ENCODE measurements at regions not wholly inside any gene's neighbourhood (a gene's known extent, or its start where the extent isn't known, plus 50 kb on each side); places are given as distances from the start of the nearest gene placed in this dataset.

DNA sequence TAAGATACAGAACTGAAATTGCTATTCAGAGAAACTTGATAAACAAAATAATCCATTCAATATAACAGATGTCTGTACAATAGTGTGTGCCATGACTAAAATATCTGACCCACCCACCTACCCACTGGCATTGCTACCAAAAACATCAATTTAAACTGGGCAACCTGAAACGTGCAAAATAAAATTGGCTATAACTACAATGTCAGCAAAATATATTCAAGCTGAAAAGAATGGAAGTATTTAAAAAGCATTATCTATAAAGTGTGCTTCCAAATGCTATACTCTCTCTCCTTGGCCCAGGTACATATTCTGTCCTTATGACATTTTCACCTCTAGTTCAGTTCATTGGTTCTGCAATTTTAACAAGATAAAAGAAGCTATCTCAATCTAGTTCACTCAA, 379.6 kb upstream of the ATP11B start (continued):
- TF ChIP-seq, protein P1, sequence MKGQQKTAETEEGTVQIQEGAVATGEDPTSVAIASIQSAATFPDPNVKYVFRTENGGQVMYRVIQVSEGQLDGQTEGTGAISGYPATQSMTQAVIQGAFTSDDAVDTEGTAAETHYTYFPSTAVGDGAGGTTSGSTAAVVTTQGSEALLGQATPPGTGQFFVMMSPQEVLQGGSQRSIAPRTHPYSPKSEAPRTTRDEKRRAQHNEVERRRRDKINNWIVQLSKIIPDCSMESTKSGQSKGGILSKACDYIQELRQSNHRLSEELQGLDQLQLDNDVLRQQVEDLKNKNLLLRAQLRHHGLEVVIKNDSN (IDR thresholded peaks at IDR 0.05; ENCODE audit: borderline replicate concordance, low read depth), result no peak
- no peak for TF ChIP-seq SMC3 (IDR thresholded peaks at IDR 0.05; ENCODE audit: low read depth, low read length)
- TF ChIP-seq JUND (IDR thresholded peaks at IDR 0.05), result no peak

DNA sequence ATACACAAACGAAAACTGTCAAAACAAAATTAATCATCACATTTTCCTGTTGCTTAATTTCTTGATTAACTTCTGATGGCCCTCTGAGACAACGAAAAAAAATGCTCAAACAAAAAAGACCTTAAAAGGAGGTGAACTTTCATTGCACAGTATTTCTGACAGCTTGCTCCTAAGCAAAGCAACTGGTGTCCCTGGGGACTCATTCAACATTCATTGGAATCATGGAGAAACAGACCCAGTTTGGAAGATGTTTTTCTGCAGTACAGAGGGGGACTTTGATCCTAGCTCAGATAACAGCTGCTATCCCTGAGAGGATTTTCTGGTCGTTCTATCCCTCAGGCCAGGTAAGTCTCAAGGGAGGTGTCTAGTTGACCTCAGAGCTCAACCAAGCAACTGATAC, 378.7 kb upstream of the ATP11B start:
- no peak overlapping the region for H3K27ac ChIP-seq (ENCODE audit: low read depth in 2 of 2, low read length in 1 of 2)
- no peaks in the 10 kb centered on the region for H3K27me3 ChIP-seq (ENCODE audit: insufficient read depth)
- H4K20me1 ChIP-seq (ENCODE audit: insufficient read depth), result no peaks in the 10 kb centered on the region
- no peaks in the 10 kb centered on the region for H3K9me3 ChIP-seq
- no peaks in the 10 kb centered on the region for H3K9me2 ChIP-seq
- H2AFZ ChIP-seq (ENCODE audit: low read depth), result no peak overlapping the region
- H3K4me1 ChIP-seq (ENCODE audit: control insufficient read depth in 1 of 2, insufficient read depth in 2 of 2, low read depth in 1 of 2, low read length in 1 of 2), result no peaks in the 10 kb centered on the region
- H3F3A ChIP-seq (replicated peaks; ENCODE audit: insufficient read depth), result no peaks in the 10 kb centered on the region
- POLR2A ChIA-PET, result no interaction called here
- 20% methylated on average over 3 of the region's 3 CpGs for WGBS (ENCODE audit: low lambda C conversion rate)
- CTCF ChIA-PET, result interaction anchor here (0.6 kb wide), 1 partner anchor 1876 kb away, joined by 3 read pairs; no protein-coding TSS in a partner anchor
- no peaks in the 10 kb centered on the region for H3K36me3 ChIP-seq (replicated peaks in 1 of 2; ENCODE audit: control insufficient read depth in 1 of 2, insufficient read depth in 2 of 2, low read length in 1 of 2)
- no peak overlapping the region for H3K4me3 ChIP-seq (ENCODE audit: low read depth in 2 of 2, low read length in 1 of 2)
- TF ChIP-seq, protein P2, sequence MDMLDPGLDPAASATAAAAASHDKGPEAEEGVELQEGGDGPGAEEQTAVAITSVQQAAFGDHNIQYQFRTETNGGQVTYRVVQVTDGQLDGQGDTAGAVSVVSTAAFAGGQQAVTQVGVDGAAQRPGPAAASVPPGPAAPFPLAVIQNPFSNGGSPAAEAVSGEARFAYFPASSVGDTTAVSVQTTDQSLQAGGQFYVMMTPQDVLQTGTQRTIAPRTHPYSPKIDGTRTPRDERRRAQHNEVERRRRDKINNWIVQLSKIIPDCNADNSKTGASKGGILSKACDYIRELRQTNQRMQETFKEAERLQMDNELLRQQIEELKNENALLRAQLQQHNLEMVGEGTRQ (IDR thresholded peaks at IDR 0.05; ENCODE audit: borderline replicate concordance, low read depth, low read length), result no peak
- no peak overlapping the region for H3K9ac ChIP-seq
- DNase-seq, result no peak
- H3K4me2 ChIP-seq, result no peak overlapping the region
- no peaks in the 10 kb centered on the region for H3K79me2 ChIP-seq (ENCODE audit: insufficient read depth)

DNA sequence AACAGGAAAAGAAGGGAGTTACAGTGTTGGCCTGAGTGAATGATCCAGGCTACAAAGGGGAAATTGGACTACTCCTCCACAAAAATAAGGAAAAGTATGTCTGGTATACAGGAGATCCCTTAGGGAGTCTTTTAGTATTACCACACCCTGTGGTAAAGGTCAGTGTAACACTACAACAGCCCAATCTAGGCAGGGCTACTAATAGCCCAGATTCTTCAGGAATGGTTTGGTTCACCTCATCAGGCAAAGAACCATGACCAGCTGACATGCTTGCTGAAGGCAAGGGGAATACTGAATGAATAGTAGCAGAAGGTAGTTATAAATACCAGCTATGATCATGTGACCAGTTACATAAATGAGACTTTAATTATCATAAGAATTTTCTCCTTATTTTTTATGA, 372.6 kb upstream of the ATP11B start:
- Histone ChIP-seq H3K4me1 (ENCODE audit: control insufficient read depth in 1 of 2, insufficient read depth in 2 of 2, low read depth in 1 of 2, low read length in 1 of 2) (no peaks in the 10 kb centered on the region), H2AFZ (ENCODE audit: low read depth) (no peak overlapping the region), H3K4me3 (ENCODE audit: low read depth in 2 of 2, low read length in 1 of 2) (no peak overlapping the region), H3K9me2 (no peaks in the 10 kb centered on the region), H3K79me2 (ENCODE audit: insufficient read depth) (no peaks in the 10 kb centered on the region), H3F3A (replicated peaks; ENCODE audit: insufficient read depth) (no peaks in the 10 kb centered on the region), H3K27me3 (ENCODE audit: insufficient read depth) (no peaks in the 10 kb centered on the region), H3K9ac (no peak overlapping the region), H4K20me1 (ENCODE audit: insufficient read depth) (no peaks in the 10 kb centered on the region), H3K27ac (ENCODE audit: low read depth in 2 of 2, low read length in 1 of 2) (no peak overlapping the region), H3K4me2 (no peak overlapping the region), H3K36me3 (replicated peaks in 1 of 2; ENCODE audit: control insufficient read depth in 1 of 2, insufficient read depth in 2 of 2, low read length in 1 of 2) (no peaks in the 10 kb centered on the region), H3K9me3 (no peaks in the 10 kb centered on the region)
- POLR2A ChIA-PET, result no interaction called here
- CTCF ChIA-PET, result no interaction called here
- no peak for DNase-seq
- no peak for TF ChIP-seq EP300 (IDR thresholded peaks at IDR 0.05; ENCODE audit: borderline replicate concordance in 1 of 2, low read depth in 1 of 2, low read length in 1 of 2)
- TF ChIP-seq CHD2 (IDR thresholded peaks at IDR 0.05; ENCODE audit: low read length, partially characterized antibody), result no peak
- TF ChIP-seq SIN3A (IDR thresholded peaks at IDR 0.05; ENCODE audit: borderline replicate concordance, low read depth, low read length), result no peak
- TF ChIP-seq, protein P3, sequence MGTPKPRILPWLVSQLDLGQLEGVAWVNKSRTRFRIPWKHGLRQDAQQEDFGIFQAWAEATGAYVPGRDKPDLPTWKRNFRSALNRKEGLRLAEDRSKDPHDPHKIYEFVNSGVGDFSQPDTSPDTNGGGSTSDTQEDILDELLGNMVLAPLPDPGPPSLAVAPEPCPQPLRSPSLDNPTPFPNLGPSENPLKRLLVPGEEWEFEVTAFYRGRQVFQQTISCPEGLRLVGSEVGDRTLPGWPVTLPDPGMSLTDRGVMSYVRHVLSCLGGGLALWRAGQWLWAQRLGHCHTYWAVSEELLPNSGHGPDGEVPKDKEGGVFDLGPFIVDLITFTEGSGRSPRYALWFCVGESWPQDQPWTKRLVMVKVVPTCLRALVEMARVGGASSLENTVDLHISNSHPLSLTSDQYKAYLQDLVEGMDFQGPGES (IDR thresholded peaks at IDR 0.05; ENCODE audit: low read depth, low read length), result no peak
- no peak for TF ChIP-seq RAD21 (IDR thresholded peaks at IDR 0.05; ENCODE audit: low read length)
- no peak for TF ChIP-seq NRF1 (IDR thresholded peaks at IDR 0.05; ENCODE audit: low read depth, low read length)
- no peak for TF ChIP-seq MEF2A (IDR thresholded peaks at IDR 0.05; ENCODE audit: borderline replicate concordance, low read depth)
- no peak for TF ChIP-seq EZH2phosphoT487 (IDR thresholded peaks at IDR 0.05; ENCODE audit: borderline replicate concordance, low read depth)
- no peak for TF ChIP-seq MXI1 (IDR thresholded peaks at IDR 0.05; ENCODE audit: low read depth, low read length)
- TF ChIP-seq, protein P2 (IDR thresholded peaks at IDR 0.05; ENCODE audit: borderline replicate concordance, low read depth, low read length), result no peak
- TF ChIP-seq, protein P4, sequence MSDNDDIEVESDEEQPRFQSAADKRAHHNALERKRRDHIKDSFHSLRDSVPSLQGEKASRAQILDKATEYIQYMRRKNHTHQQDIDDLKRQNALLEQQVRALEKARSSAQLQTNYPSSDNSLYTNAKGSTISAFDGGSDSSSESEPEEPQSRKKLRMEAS (IDR thresholded peaks at IDR 0.05; ENCODE audit: low read depth), result no peak
- no peak for TF ChIP-seq NFIC (IDR thresholded peaks at IDR 0.05; ENCODE audit: borderline replicate concordance)
- no peak for TF ChIP-seq RXRA (IDR thresholded peaks at IDR 0.05; ENCODE audit: borderline replicate concordance, low read depth)
- no peak for TF ChIP-seq GABPA (IDR thresholded peaks at IDR 0.05; ENCODE audit: low read depth)
- TF ChIP-seq, protein P5, sequence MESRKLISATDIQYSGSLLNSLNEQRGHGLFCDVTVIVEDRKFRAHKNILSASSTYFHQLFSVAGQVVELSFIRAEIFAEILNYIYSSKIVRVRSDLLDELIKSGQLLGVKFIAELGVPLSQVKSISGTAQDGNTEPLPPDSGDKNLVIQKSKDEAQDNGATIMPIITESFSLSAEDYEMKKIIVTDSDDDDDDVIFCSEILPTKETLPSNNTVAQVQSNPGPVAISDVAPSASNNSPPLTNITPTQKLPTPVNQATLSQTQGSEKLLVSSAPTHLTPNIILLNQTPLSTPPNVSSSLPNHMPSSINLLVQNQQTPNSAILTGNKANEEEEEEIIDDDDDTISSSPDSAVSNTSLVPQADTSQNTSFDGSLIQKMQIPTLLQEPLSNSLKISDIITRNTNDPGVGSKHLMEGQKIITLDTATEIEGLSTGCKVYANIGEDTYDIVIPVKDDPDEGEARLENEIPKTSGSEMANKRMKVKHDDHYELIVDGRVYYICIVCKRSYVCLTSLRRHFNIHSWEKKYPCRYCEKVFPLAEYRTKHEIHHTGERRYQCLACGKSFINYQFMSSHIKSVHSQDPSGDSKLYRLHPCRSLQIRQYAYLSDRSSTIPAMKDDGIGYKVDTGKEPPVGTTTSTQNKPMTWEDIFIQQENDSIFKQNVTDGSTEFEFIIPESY (IDR thresholded peaks at IDR 0.05; ENCODE audit: borderline replicate concordance, low read depth), result no peak
- TF ChIP-seq GATA2 (CRISPR knock-in tag; IDR thresholded peaks at IDR 0.05), result no peak
- TF ChIP-seq, protein P6, sequence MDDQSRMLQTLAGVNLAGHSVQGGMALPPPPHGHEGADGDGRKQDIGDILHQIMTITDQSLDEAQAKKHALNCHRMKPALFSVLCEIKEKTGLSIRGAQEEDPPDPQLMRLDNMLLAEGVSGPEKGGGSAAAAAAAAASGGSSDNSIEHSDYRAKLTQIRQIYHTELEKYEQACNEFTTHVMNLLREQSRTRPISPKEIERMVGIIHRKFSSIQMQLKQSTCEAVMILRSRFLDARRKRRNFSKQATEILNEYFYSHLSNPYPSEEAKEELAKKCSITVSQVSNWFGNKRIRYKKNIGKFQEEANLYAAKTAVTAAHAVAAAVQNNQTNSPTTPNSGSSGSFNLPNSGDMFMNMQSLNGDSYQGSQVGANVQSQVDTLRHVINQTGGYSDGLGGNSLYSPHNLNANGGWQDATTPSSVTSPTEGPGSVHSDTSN (IDR thresholded peaks at IDR 0.05), result no peak

All from SK-N-SH (cell line).